ENCODE measurements at regions not wholly inside any gene's neighbourhood (a gene's known extent, or its start where the extent isn't known, plus 50 kb on each side); places are given as distances from the start of the nearest gene placed in this dataset.

DNA sequence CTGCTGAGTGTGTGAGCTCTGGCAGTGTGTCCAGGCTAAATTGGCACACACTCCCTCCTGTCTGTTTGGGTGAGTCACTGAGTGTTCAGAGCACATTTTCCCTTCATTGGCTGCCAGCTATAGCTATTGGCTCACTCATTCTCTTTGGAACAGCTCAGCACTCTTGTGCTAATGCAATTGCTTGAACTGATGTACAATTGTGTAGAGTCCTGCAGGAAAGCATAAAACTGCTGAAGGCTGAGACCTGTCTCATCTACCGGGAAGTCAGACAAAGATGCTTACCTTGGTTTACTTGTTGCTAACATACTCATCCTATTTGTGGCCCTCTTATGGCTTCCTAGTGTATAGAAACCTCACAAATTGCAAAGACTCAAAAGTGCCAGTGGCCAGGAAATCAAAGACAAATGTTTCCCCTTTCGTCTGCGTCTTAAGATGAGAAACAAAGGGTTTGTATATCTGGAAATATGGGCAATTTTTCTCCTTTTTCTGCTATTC lies 351.0 kb downstream of the BCKDHB start:
- DNase-seq (ENCODE audit: low read depth in 2 of 2) = no peak

DNA sequence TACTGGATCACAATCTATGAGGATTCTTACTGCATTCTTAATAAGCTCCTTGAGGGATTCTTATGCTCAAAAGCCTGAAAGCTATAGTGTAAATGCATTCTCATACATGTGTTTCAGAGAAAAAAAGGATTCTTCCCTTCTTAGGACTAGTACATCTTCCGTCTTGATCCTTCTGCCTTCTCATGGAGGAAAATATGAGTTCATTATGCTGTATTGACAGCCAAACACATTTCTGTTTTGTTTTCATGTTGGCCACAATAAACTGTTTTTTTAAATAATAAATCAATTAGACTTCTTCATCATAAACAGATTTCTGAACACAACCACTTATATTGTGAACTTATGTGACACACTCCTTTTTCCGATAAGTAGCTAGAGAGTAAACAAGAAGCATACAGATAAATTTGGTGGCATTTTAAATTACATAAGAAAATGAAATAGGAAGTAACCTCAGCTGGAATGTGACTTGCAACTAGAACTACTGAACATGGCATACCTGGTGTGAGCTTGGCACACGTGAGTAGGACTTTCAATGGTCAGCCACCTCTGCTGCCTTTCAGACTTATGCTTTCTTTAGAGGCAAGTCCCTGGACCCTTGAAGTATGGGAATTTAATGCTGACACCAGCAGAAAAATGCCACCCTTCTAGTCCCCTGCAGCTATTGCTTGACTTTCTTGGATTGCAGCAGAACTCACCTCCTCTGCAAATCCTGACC lies 350.4 kb downstream of the BCKDHB start:
- no peak for DNase-seq (ENCODE audit: low read depth in 2 of 2)

DNA sequence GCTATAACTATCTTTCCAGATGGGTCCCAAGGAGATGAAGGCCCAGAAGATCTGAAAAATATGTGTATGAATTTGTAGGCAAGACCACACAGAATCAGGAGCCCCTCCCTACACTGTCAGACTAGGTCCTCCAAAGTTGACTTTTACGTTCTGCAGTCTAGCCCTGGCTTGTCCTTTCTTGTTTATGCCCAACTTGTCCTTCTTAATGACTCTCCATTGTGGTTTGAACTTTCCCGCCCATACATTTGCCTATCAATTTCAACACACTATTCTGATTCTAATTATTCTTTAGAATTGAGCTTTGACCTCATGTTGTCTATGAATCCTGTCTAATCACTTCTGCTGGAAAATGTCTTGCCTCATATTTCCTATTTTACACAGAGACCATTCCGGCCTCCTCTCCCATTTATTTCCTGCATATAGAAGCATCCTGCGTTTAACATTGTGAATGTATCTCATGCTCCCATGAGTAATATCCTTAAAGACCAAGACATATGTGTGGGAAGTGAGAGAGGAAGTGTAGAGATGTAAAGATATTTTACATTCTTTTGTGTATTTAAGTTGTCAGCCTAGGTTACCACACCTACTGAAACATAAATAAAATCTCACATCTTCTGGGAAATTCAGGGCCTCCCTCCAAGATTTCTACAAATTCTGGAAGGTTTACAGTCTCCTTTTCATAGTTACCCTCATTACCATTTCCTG lies 348.3 kb downstream of the BCKDHB start:
- no peak for DNase-seq (ENCODE audit: low read depth in 2 of 2)

DNA sequence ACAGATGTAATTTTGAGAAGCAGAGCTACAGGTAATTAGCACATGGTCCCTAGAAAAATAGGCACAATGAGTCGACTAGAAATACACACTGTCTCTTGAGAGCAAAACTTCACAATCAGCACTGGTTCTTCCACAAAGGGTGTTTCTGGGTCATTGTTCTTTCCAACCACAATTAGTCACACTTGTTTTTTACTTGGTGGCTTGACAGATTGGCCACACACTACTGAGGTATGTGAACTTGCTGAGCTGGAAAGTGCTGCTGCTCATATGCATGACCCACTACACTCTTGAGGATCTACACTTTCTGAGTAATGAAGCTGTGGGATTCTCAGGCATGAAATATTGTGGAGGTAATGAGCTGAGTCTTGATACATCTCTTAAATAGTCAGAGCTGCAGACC lies 347.7 kb downstream of the BCKDHB start:
- DNase-seq (ENCODE audit: low read depth in 2 of 2) = no peak

DNA sequence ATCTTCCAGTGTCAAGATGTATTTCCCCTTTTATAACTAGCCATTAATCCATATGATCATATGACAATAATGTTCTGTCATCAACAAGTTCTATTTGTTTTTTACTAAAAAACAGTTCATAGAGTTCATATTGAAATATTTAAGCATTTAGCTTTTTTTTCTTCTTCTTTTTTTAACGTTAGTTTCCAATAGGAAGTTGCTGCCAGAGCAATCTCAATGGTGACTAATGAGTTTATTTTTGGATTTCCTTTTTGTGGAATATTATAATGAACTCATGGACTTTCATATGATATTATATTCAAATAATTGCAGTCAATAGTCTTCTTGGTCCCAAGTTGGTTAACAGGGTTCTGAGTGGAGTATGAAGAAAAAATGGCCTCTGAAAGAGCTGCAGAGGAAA lies 343.3 kb downstream of the BCKDHB start:
- DNase-seq (ENCODE audit: low read depth in 2 of 2) = no peak

DNA sequence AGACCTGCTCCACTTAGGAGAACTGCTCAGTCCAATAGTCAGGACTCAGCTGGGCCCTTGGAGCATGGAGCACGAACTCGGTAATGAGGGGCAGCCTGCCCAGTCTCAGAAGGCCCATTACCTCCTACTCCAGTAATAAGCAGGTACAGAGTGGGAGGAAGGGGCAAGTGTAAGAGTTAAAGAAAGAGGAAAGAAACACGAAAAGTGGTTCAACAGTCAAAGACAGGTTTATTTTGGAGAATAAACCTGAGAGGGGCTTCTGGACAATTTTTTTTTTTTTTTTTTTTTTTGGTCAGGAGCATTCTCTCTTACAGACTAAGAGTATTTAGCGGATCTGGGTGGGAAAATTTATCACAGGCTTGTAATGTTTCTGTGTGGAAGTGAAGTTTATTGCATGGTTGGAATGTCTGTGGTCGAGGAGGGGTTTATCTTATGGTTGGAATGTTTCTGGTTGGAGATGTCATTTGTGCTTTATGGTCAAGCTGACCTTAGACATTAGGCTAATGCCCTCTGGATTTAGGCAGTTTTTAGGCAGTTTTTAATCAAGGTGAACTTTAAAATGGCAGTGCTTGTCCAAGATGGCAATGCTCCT lies 340.1 kb downstream of the BCKDHB start:
- DNase-seq (ENCODE audit: low read depth in 2 of 2) = no peak

DNA sequence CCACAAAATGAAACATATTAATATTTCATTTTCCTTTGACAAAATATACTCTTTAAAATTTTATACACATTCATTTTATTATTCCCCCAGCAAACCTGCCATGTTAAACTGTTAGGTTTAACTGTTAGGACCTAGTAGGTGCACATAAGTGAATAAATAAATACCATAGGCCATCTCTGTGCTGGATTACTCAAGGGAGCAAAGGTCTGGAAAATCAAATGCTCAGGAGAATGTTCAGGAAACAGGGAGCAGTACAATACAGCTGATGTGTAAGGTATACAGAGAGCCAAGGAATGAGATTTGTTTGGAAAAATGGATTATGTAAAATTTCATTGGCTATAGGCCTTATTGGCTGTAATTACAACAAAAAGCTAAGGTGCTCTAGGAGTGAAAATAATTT lies 339.3 kb downstream of the BCKDHB start:
- DNase-seq (ENCODE audit: low read depth in 2 of 2) = no peak

DNA sequence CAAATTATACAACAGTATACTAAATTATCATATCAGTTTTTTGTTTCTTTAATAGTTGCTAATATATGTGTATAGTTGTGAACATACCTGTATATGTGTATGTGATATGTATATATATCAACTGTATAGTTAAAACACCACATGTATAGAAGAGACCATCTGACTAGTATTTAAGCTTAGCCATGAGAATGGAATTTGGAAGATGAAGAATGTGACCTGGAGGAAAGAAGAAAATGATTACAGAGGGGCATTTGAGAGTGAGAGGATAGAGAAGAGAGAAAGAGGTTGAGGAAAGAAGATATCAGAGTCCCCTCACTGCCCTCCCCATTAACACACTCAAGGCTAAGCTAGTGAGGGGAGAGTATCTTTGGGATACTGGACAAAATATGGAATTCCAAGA lies 335.9 kb downstream of the BCKDHB start:
- no peak for DNase-seq (ENCODE audit: low read depth in 2 of 2)

DNA sequence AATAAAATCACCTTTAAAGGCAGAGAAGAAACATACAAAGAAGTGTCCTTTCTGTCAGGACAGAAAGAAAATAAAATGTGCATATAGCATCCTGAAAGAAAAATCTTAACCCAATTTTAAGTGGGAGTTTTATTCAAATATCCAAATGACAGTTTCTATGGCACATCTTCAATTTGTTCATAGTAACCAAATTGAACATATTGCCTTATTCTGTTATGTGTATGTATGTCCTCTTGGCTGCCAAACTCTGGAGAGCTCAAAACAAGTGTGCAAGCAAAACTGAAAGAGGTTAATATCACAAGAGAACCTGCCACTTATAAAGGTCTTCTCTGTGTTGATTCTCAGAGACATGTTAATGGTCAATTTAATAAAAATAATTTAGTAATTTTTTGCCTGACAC lies 334.7 kb downstream of the BCKDHB start:
- no peak for DNase-seq (ENCODE audit: low read depth in 2 of 2)

DNA sequence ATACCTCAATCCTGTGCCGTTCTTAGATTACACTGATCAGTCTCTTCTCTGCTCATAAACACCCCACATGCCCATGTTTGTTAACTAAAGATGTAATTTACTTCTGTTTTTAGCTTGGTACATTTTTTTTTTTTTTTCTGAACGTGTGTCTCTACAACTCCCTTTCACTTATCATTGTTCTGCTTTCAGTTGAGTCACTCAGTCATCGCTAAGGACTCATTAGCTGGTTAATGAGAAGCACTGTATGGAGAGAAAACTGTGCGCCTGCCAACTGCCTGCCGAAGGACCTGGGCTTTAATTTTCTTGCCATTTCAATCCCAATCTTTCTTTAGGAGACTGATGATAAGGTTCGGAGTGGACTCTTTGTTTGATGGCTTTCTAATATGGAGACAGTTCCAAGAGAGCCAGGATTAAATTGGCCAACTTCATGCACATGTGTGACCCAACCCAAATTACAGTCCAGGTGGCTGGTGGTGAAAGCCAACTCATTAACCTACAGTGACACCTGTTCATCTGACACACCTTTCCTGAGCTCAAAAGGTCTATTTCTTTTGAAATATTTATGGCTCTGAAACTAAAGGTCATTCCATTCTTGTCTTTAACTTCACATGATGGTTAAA lies 334.1 kb downstream of the BCKDHB start:
- no peak for DNase-seq (ENCODE audit: low read depth in 2 of 2)

DNA sequence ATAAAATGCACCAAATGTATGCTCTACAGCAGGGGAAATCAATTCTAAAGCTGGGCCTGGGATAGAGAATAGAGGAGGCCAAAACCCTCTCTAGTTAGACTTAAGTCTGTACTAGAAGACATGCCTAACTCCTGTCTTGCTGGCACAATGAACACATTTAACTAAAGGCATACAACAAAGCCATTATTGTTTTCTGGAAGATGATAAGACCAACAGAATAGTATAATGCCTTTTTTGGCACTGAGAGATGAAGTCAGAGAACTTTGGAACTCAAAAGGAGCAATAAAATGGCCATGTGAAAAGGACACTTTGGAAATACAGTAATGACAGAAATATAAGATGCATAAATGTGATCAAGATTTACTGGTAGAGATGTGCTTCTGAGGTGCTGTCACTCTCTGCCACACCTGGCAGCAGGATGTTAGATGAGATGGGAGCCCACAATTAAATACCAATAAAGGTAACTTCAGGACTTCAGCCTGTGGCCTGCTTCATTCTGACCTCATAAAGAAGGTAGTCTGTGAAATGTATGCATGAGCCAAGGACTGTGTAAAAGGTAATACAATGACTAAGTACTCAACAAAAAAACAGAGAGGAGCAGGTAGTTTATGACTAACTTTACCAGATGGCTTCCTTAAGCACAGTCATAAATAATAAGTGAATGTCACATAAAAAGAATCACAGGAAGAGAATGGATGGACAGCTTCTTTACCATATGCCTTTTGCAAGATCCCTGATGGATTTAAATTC lies 333.4 kb downstream of the BCKDHB start:
- DNase-seq (ENCODE audit: low read depth in 2 of 2) = no peak

DNA sequence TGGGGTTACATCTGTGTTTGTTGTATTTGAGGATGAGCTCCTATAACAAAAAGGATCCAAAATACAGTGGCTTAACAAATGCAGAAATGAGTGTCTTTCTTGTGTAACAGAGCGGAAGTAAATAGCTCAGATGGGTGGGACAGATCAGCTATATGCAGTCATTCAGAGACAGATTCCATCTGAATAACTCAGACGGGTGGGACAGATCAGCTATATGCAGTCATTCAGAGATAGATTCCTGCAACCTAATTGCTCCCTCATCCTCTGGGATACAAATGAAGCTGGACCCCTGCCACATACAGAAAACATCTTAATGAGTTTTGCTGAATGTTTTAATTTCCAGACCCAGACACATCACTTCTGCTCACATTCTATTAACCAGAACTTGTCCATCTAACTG lies 332.3 kb downstream of the BCKDHB start:
- no peak for DNase-seq (ENCODE audit: low read depth in 2 of 2)

DNA sequence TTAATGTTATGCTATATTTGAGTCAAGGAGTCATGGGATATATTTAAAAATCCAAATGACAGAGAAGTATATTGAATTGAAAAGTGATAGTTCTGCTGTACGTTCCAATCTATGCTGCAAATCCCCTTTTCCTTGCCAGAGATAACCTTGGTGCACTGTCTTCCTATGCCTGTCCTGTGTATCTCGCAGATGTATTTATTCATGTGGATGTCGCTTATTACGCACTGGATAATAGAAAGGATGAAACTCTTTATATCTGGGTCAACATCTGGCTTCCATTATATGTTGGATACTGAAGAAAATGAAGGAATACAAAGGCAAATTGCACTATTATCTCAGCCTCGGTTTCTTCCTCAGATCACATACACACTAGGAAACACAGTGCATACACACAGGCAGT lies 331.3 kb downstream of the BCKDHB start:
- no peak for DNase-seq (ENCODE audit: low read depth in 2 of 2)

DNA sequence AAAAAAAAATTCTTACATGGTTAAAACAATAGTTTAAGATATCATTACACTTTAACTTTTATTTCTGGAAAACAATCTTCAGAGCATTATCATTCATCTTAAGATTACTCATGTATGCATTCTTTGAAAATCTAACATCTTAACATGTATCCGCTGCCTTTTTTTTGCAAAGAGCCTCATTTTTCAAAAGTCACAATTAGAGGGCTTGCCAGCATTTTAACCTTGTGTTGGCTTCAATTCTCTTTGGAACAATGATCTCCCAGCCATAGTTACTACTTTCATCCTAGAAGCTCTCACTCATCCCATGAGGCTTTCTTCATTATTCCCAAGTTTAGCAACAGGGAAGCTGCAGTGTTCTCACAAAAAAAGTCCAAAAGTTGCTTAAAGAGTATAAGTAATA lies 330.8 kb downstream of the BCKDHB start:
- no peak for DNase-seq (ENCODE audit: low read depth in 2 of 2)

DNA sequence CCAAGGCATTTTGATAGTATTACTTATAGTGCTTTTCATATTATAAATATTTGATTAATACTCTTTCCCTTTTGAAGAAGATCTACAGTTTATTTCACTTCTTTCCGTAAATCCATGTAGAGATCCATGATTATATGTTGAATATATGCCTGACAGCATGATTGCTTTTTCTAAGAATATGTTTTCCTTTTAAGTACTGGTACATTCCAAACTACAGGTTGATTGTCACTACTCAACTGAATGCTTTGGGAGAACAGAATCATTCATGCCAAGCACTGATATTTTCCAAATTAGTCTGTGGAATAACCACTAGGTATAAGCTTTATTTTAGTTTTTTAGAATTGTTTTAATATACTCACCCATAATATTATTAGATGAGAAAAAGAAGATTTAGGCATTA lies 330.2 kb downstream of the BCKDHB start:
- no peak for DNase-seq (ENCODE audit: low read depth in 2 of 2)

DNA sequence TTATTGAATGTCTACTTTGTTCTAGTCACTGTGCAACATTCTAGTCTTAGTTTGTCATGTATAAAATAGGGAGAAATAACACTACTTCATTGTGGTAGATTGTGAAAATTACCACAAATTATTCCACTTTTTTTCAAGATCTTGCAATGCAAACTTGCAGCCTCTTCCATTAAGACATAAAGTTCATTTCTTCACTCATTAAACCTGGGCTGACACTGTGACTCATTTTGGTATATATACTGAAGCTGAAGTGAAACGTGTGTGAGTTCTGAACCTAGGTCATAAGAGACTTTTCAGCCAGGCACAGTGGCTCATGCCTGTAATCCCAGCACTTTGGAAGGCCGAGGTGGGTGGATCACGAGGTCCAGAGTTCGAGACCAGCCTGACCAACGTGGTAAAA lies 329.0 kb downstream of the BCKDHB start:
- DNase-seq (ENCODE audit: low read depth in 2 of 2) = no peak

DNA sequence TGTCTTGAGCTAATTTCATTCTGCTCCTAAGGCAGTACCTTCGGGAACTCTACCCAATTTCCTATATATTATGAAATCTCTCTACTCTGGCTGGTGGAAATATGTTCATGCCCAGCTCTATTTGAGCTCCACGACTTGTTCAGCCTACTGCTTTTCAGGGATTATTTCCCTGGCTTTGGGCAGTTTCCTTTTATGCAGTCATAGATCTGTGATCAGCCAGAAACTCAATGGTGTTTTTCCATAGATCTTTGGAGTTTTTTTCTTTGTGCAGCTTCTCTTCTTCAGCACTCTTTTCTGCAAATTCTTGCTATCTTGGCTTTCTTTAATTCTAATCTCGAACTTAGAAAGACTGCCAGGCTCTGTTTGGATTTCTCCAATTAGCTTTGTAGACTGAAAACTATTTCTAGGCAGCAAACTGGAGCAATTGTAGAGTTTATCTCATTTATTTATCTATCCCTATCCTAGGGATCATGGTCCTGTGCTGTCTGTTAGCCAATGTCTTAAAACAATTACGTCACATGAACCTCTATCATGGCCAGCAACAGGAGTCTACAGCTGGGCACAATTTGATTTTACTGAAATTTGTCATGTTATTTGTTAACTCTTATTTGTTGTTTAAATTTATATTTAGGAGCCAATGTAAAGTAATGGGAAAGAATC lies 328.4 kb downstream of the BCKDHB start:
- DNase-seq (ENCODE audit: low read depth in 2 of 2) = no peak

DNA sequence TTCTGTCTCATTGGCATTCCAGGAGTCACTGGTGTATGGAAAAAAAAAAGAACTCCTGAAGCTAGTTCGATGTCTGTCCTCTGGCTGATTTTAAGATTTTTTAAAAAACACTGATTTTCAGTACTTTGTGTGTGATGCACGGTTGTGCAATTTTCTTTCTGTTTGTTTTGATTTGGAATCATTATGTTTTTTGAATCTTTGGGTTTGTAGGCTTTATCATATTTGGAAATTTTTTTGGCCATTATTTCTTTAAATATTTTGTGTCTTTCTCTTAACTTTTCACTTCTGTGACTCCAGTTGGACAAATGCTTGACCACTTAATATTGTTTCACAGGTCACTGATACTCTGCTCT lies 327.2 kb downstream of the BCKDHB start:
- DNase-seq (ENCODE audit: low read depth in 2 of 2) = no peak

DNA sequence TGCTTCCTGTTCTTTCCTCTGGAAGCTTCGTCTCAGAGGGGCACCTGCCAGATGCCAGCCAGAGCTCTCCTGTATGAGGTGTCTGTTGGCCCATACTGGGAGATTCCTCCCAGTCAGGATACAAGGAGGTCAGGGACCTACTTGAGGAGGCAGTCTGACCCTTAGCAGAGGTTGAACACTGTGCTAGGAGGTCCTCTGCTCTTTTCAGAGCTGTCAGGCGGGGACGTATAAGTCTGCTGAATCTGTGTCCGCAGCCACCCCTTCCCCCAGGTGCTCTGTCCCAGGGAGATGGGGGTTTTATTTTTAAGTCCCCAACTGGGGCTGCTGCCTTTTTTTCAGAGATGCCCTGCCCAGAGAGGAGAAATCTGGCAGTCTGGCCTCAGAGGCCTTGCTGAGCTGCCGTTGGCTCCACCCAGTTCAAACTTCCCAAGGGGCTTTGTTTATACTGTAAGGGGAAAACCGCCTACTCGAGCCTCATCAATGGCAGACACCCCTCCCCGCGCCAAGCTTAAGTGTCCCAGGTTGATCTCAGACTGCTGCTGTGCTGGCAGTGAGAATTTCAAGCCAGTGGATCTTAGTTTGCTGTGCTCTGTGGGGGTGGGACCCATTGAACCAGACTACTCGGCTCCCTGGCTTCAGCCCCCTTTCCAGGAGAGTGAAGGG lies 326.7 kb downstream of the BCKDHB start:
- DNase-seq (ENCODE audit: low read depth in 2 of 2) = no peak

DNA sequence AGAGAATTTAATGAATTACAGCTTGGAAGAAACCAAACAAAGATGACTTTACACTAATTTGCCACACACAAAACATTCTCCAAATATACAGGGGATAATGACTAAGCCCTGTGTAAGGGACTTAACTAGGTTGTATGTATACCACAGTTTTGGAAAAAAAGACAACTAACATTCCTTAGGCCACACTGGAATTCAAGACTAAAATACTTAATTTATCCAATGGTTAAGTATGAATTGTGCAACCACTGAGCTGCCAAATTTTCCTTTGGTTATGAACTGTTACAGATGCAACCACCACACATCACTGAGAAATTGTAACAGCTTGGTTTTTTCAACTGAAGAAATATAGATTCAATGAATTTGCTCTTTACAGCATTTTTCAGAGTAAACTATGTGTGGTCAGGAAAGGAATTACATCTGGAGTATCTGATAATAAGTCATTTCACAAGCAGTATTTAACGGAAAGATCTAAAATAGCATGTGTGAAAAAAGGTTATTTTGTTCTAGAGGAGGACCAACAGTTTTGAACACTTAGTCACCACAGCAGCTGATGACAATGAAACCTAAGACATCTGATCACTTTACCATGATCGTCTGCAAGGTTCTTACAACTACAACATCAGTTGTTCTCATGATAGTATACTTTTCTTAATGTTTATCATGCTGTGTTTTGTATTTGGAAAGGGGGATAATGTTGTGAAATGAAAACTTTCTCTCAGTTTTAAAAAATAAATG lies 318.8 kb downstream of the BCKDHB start:
- DNase-seq (ENCODE audit: low read depth in 2 of 2) = no peak

Measured in stimulated activated CD8-positive, alpha-beta memory T cell treated with anti-CD3 and anti-CD28 coated beads, Interleukin-7, amount 100 ng/mL, for 4 hours (primary cell).